K562 (cell line): ENCODE measurements at regions not wholly inside any gene's neighbourhood (a gene's known extent, or its start where the extent isn't known, plus 50 kb on each side); places are given as distances from the start of the nearest gene placed in this dataset.
A peak's percentile ranks its signal among the peaks of the same experiment; 100 is the strongest.

ENCODE experiments used
- CBX5 ChIP-seq: IDR thresholded peaks from 2 replicates; pipeline ENCODE4 v1.6.1; 2014; ENCODE audit warnings: low read depth, borderline replicate concordance
- SAFB2 ChIP-seq: fragments of 200-400 bp; formaldehyde crosslinking; IDR thresholded peaks from 2 replicates; pipeline ENCODE4 v1.6.1; 2018; ENCODE audit warnings: borderline replicate concordance, low read length, low read depth, moderate library complexity; ENCODE audit not compliant: severe bottlenecking
- ZFP36 ChIP-seq: fragments of 150-350 bp; IDR thresholded peaks from 2 replicates; pipeline ENCODE4 v1.6.1; 2018; ENCODE audit warnings: low read length, low read depth; ENCODE audit not compliant: partially characterized antibody
- ZKSCAN8 ChIP-seq: fragments of 200-800 bp; sonication (Bioruptor generic); IDR thresholded peaks from 2 replicates; pipeline ENCODE4 v1.6.1; 2016; ENCODE audit warnings: missing genetic modification characterization, missing compliant biosample characterization
- ZNF431 ChIP-seq: sonication (generic); formaldehyde crosslinking; IDR thresholded peaks from 2 replicates; pipeline ENCODE4 v1.8.0; 2022; ENCODE audit warnings: mild to moderate bottlenecking, missing genetic modification reagents
- ZZZ3 ChIP-seq: fragments of 450-650 bp; IDR thresholded peaks from 2 replicates; pipeline ENCODE4 v1.6.1; 2016; ENCODE audit warnings: antibody characterized with exemption, mild to moderate bottlenecking, moderate library complexity
- TF ChIP-seq, protein P1 (sequence below), 2 experiments: fragments of 200-800 bp in 1 of 2; sonication (Bioruptor generic) in 1 of 2; sonication (generic) in 1 of 2; formaldehyde crosslinking in 1 of 2; IDR thresholded peaks in 1 of 2; conservative IDR thresholded peaks in 1 of 2; 2 replicates each; pipeline versions ENCODE4 v1.5.0 to v1.6.1; 2016 to 2020; ENCODE audit warnings: missing compliant biosample characterization in 1 of 2, missing genetic modification characterization in 1 of 2, missing genetic modification reagents in 1 of 2
- TF ChIP-seq, protein P2 (sequence below): sonication (generic); formaldehyde crosslinking; IDR thresholded peaks from 2 replicates; pipeline ENCODE4 v1.9.0; 2022; ENCODE audit warnings: mild to moderate bottlenecking, missing genetic modification reagents
- TF ChIP-seq, protein P3 (sequence below): fragments of 450-650 bp; formaldehyde crosslinking; IDR thresholded peaks from 2 replicates; pipeline ENCODE4 v1.4.0; 2020; ENCODE audit warnings: mild to moderate bottlenecking, moderate library complexity
- TF ChIP-seq, protein P4 (sequence below): fragments of 250-450 bp; sonication (Bioruptor Pico); IDR thresholded peaks from 2 replicates; pipeline ENCODE4 v1.5.1; 2021; ENCODE audit warnings: mild to moderate bottlenecking

DNA sequence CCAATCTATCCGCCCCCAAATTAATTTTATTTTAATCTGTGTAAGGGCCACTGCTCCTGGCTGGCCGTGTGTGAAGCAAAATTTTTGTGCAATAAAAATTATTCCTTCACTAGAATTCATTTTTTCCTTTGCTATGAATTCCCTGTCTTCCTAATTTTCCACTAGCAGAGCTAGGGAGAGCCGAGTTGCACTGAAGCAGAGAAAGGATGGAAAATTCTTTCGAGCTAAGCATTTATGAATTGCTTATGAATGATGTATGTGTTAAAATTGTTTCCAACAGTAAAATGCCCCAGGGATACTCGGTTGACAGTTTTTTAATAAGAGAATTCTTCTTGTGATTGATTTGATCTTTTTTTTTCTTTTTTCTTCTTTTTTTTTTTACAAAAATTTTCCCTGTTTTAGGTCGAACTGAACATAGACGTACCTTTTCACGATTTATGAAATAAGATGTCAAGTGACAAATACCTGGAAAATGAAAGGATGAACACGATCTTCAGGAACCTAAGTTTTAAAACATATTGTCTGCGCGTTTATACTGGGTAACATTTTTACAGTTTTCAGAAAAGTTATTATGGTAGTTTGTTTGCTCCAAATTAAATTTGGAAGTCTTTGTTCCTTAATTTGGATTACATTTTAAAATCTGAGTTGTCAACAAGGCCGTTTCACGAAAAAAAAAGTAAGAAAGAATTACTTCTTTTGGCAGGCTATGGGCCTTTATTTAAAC is 288.8 kb upstream of the NFE2L3 start (continued):
- TF ChIP-seq, protein P1, sequence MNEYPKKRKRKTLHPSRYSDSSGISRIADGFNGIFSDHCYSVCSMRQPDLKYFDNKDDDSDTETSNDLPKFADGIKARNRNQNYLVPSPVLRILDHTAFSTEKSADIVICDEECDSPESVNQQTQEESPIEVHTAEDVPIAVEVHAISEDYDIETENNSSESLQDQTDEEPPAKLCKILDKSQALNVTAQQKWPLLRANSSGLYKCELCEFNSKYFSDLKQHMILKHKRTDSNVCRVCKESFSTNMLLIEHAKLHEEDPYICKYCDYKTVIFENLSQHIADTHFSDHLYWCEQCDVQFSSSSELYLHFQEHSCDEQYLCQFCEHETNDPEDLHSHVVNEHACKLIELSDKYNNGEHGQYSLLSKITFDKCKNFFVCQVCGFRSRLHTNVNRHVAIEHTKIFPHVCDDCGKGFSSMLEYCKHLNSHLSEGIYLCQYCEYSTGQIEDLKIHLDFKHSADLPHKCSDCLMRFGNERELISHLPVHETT (CRISPR knock-in tag; conservative IDR thresholded peaks at IDR 0.05 in 1 of 2, IDR thresholded peaks at IDR 0.05 in 1 of 2): 0 out of 4 replicates have a peak, but pooled peaks of 1 of the 2 experiments have one; percentile 7
- TF ChIP-seq, protein P2, sequence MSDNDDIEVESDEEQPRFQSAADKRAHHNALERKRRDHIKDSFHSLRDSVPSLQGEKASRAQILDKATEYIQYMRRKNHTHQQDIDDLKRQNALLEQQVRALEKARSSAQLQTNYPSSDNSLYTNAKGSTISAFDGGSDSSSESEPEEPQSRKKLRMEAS: no peak
- TF ChIP-seq CBX5: no peak
- TF ChIP-seq, protein P3, sequence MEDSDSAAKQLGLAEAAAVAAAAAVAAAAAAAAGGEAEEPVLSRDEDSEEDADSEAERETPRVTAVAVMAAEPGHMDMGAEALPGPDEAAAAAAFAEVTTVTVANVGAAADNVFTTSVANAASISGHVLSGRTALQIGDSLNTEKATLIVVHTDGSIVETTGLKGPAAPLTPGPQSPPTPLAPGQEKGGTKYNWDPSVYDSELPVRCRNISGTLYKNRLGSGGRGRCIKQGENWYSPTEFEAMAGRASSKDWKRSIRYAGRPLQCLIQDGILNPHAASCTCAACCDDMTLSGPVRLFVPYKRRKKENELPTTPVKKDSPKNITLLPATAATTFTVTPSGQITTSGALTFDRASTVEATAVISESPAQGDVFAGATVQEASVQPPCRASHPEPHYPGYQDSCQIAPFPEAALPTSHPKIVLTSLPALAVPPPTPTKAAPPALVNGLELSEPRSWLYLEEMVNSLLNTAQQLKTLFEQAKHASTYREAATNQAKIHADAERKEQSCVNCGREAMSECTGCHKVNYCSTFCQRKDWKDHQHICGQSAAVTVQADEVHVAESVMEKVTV (CRISPR knock-in tag): 0 out of 2 replicates have a peak, but pooled peaks have one; percentile 18
- no peak for TF ChIP-seq SAFB2
- TF ChIP-seq ZZZ3: no peak
- TF ChIP-seq ZNF431 (CRISPR knock-in tag): no peak
- TF ChIP-seq ZFP36: peak; percentile 12
- TF ChIP-seq, protein P4, sequence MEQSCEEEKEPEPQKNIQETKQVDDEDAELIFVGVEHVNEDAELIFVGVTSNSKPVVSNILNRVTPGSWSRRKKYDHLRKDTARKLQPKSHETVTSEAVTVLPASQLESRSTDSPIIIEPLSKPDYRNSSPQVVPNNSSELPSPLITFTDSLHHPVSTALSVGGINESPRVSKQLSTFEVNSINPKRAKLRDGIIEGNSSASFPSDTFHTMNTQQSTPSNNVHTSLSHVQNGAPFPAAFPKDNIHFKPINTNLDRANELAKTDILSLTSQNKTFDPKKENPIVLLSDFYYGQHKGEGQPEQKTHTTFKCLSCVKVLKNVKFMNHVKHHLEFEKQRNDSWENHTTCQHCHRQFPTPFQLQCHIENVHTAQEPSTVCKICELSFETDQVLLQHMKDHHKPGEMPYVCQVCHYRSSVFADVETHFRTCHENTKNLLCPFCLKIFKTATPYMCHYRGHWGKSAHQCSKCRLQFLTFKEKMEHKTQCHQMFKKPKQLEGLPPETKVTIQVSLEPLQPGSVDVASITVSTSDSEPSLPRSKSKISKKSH (CRISPR knock-in tag): no peak
- 0 out of 2 replicates have a peak, but pooled peaks have one; percentile 36 for TF ChIP-seq ZKSCAN8 (CRISPR knock-in tag)
